IMR-90 (cell line): ENCODE measurements at regions not wholly inside any gene's neighbourhood (a gene's known extent, or its start where the extent isn't known, plus 50 kb on each side); places are given as distances from the start of the nearest gene placed in this dataset.

ENCODE experiments used
- ATAC-seq: fragments of 200-7000 bp; cut with Tn5 transposase; 2 replicates; pipeline ENCODE4 v1.9.1; 2020; ENCODE audit warnings: low read depth, mild to moderate bottlenecking, moderate library complexity
- BruUV-seq: library from RNA; stranded (reverse); fragments of 400-500 nt; replicated peaks from 2 replicates; lab custom pipeline; 2021; lab: Mats Ljungman, UMichigan
- CTCF ChIA-PET: fragments of 300-600 bp; formaldehyde crosslinking; extraction: SDS; loops from one replicate; lab custom pipeline; 2021; ENCODE audit warnings: antibody characterized with exemption; lab: Yijun Ruan, JAX
- POLR2A ChIA-PET: fragments of 300-600 bp; sonication (Branson Sonifier 250); formaldehyde crosslinking; loops from one replicate; lab custom pipeline; 2022; ENCODE audit warnings: antibody characterized with exemption; ENCODE audit not compliant: unreplicated experiment; lab: Charles Lee
- DNase-seq: peaks from one replicate; pipeline ENCODE4 v3.0.0; 2013
- H2AFZ ChIP-seq: replicated peaks from 2 replicates; pipeline ENCODE3; 2013; ENCODE audit warnings: low read length, mild to moderate bottlenecking; ENCODE audit not compliant: poor library complexity
- H2AK5ac ChIP-seq: 2 replicates; pipeline ENCODE4 v1.6.1; 2013; ENCODE audit warnings: low read depth, low read length, inconsistent platforms
- H2AK9ac ChIP-seq: replicated peaks from 2 replicates; pipeline ENCODE3; 2013; ENCODE audit warnings: mild to moderate bottlenecking, low read depth, low read length, moderate library complexity; ENCODE audit not compliant: poor library complexity
- H2BK120ac ChIP-seq: 2 replicates; pipeline ENCODE4 v1.6.1; 2013; ENCODE audit warnings: low read depth, low read length, inconsistent platforms
- H2BK15ac ChIP-seq: 3 replicates; pipeline ENCODE4 v1.6.1; 2013; ENCODE audit warnings: low read depth, low read length, inconsistent platforms
- H2BK20ac ChIP-seq: 2 replicates; pipeline ENCODE4 v1.6.1; 2013; ENCODE audit warnings: low read depth, mild to moderate bottlenecking, inconsistent platforms, low read length, moderate library complexity
- H2BK5ac ChIP-seq: 2 replicates; pipeline ENCODE4 v1.6.1; 2013; ENCODE audit warnings: mild to moderate bottlenecking, low read depth, low read length, inconsistent platforms; ENCODE audit not compliant: poor library complexity, severe bottlenecking
- H3K14ac ChIP-seq: replicated peaks from 2 replicates; pipeline ENCODE4 v1.6.1; 2013; ENCODE audit warnings: low read depth, low read length, inconsistent platforms
- H3K18ac ChIP-seq: 2 replicates; pipeline ENCODE4 v1.6.1; 2013; ENCODE audit warnings: low read depth, low read length, control low read depth
- H3K23ac ChIP-seq: 2 replicates; pipeline ENCODE4 v1.6.1; 2013; ENCODE audit warnings: low read depth, low read length, inconsistent platforms
- H3K27ac ChIP-seq: 2 replicates; pipeline ENCODE4 v1.5.1; 2013; ENCODE audit warnings: mild to moderate bottlenecking, control low read depth, low read length; ENCODE audit not compliant: insufficient read depth
- H3K27me3 ChIP-seq: 2 replicates; pipeline ENCODE4 v1.6.1; 2013; ENCODE audit warnings: low read length; ENCODE audit not compliant: control insufficient read depth, insufficient read depth
- H3K36me3 ChIP-seq: 2 replicates; pipeline ENCODE4 v1.6.1; 2013; ENCODE audit warnings: low read length, mixed read lengths; ENCODE audit not compliant: control insufficient read depth, insufficient read depth
- H3K4ac ChIP-seq: 2 replicates; pipeline ENCODE4 v1.6.1; 2013; ENCODE audit warnings: low read depth, low read length, inconsistent platforms
- H3K4me1 ChIP-seq: 2 replicates; pipeline ENCODE4 v1.6.1; 2013; ENCODE audit warnings: low read length, mixed read lengths; ENCODE audit not compliant: control insufficient read depth, insufficient read depth
- H3K4me2 ChIP-seq: 2 replicates; pipeline ENCODE4 v1.6.1; 2013; ENCODE audit warnings: low read depth, mild to moderate bottlenecking, control low read depth, low read length, moderate library complexity
- H3K4me3 ChIP-seq: 2 replicates; pipeline ENCODE4 v1.5.1; 2013; ENCODE audit warnings: low read depth, mild to moderate bottlenecking, control low read depth, low read length, moderate library complexity; ENCODE audit not compliant: insufficient read depth
- H3K56ac ChIP-seq: 2 replicates; pipeline ENCODE4 v1.6.1; 2013; ENCODE audit warnings: low read length, inconsistent platforms; ENCODE audit not compliant: insufficient read depth; ENCODE audit errors: extremely low read depth
- H3K79me1 ChIP-seq, 2 experiments: 2 replicates each; pipeline ENCODE4 v1.6.1; 2013; ENCODE audit warnings: low read length in 2 of 2, inconsistent platforms in 1 of 2, low read depth in 1 of 2
- H3K9ac ChIP-seq: 2 replicates; pipeline ENCODE4 v1.6.1; 2013; ENCODE audit warnings: low read depth, low read length, control low read depth
- H3K9me1 ChIP-seq: 2 replicates; pipeline ENCODE4 v1.6.1; 2013; ENCODE audit warnings: low read length, inconsistent platforms; ENCODE audit not compliant: insufficient read depth
- H3K9me3 ChIP-seq: 2 replicates; pipeline ENCODE4 v1.6.1; 2013; ENCODE audit warnings: low read length; ENCODE audit not compliant: control insufficient read depth, insufficient read depth
- H4K20me1 ChIP-seq: 2 replicates; pipeline ENCODE4 v1.6.1; 2013; ENCODE audit warnings: low read length, inconsistent platforms; ENCODE audit not compliant: insufficient read depth
- H4K5ac ChIP-seq: 2 replicates; pipeline ENCODE4 v1.6.1; 2013; ENCODE audit warnings: mild to moderate bottlenecking, low read depth, low read length, control low read depth
- H4K8ac ChIP-seq, 2 experiments: 2 replicates each; pipeline ENCODE4 v1.6.1; 2013; ENCODE audit warnings: low read depth in 2 of 2, low read length in 2 of 2, control low read depth in 1 of 2, inconsistent platforms in 1 of 2
- H4K91ac ChIP-seq: 2 replicates; pipeline ENCODE4 v1.6.1; 2013; ENCODE audit warnings: low read depth, low read length, inconsistent platforms; ENCODE audit not compliant: insufficient read depth
- CEBPB ChIP-seq: IDR thresholded peaks from 2 replicates; pipeline ENCODE4 v1.6.1; 2012; ENCODE audit warnings: low read depth, low read length, improper control_type of control experiment
- RCOR1 ChIP-seq: IDR thresholded peaks from 2 replicates; pipeline ENCODE4 v1.6.1; 2012; ENCODE audit warnings: mild to moderate bottlenecking, low read length, improper control_type of control experiment; ENCODE audit not compliant: insufficient replicate concordance
- WGBS, 2 experiments: methylation state at CpG; one replicate each; pipeline versions ENCODE4 v1.1.5 to v1.1.7; 2013; ENCODE audit warnings: missing lambda C conversion rate in 2 of 2; ENCODE audit not compliant: insufficient read length in 1 of 2; ENCODE audit errors: extremely low coverage in 2 of 2; 5-methylcytosine and 5-hydroxymethylcytosine counted together
- dilution Hi-C: fragments of 300-500 bp; cut with HindIII; formaldehyde crosslinking; loops from one replicate; pipeline ENCODE4 v1.14.3; 2018; ENCODE audit warnings: low sequenced_read_pairs; ENCODE audit not compliant: unreplicated experiment
- in situ Hi-C: fragments of 300-500 bp; cut with MboI; formaldehyde crosslinking; loops from 3 replicates; pipeline ENCODE4 v1.14.3; 2019; ENCODE audit warnings: low sequenced_read_pairs, inconsistent platforms, mixed read lengths
- intact Hi-C: fragments of 100-400 bp; cut with micrococcal nuclease; formaldehyde crosslinking; loops from 2 replicates; pipeline ENCODE4 v1.10.0; 2022
- TF ChIP-seq, protein P1 (sequence below): conservative IDR thresholded peaks from 2 replicates; pipeline ENCODE4 v1.5.1; 2012; ENCODE audit warnings: mild to moderate bottlenecking, low read depth, low read length, improper control_type of control experiment

DNA sequence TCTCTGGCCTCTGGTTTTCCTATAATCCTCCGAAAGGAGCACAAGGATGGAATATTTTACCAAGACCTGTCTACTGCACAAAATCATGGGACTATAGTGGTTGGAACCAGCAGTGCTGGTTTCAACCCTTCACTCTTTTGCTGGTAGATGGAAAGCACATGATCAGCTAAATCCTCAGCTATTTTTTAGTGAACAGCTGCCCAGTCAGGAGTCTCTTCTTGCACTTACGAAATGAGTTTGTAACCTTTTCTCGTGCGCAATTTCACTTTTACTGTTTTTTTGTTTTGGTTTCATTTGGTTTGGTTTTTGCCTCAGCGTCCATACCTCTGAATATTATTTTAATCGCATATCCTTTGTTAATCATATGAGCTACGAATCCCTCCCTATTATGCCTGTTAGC lies 418.5 kb upstream of the CPEB2 start:
- ATAC-seq: no peak
- no TSS peak for BruUV-seq
- H4K91ac ChIP-seq: no peak overlapping the region

More for the DNA sequence above, 418.5 kb upstream of the CPEB2 start:
- peaks cover 3% of the 10 kb centered on the region for H3K9me3 ChIP-seq
- no peak overlapping the region for H2AFZ ChIP-seq
- no peak overlapping the region for H3K4me2 ChIP-seq
- H2BK5ac ChIP-seq: no peak overlapping the region
- in situ Hi-C loops: no loop called here
- no peak overlapping the region for H4K8ac ChIP-seq
- dilution Hi-C loops: no loop called here
- POLR2A ChIA-PET: no interaction called here
- no peaks in the 10 kb centered on the region for H3K27me3 ChIP-seq
- no peak overlapping the region for H3K56ac ChIP-seq
- intact Hi-C loops: no loop called here
- no peak for DNase-seq
- no CpG with 5 or more reads among the region's 7 CpGs for WGBS, 2 experiments
- no peak overlapping the region for H3K27ac ChIP-seq
- H2BK20ac ChIP-seq: no peak overlapping the region
- no peak overlapping the region for H3K14ac ChIP-seq
- no peak overlapping the region for H3K9ac ChIP-seq
- H2BK15ac ChIP-seq: no peak overlapping the region
- H3K9me1 ChIP-seq: no peaks in the 10 kb centered on the region
- no peaks in the 10 kb centered on the region for H3K79me1 ChIP-seq
- no peak overlapping the region for H4K5ac ChIP-seq
- CTCF ChIA-PET: no interaction called here
- no peak overlapping the region for H2AK9ac ChIP-seq
- no peaks in the 10 kb centered on the region for H4K20me1 ChIP-seq
- H3K4me3 ChIP-seq: no peak overlapping the region
- H3K36me3 ChIP-seq: no peaks in the 10 kb centered on the region
- no peak overlapping the region for H3K23ac ChIP-seq
- H3K4me1 ChIP-seq: no peaks in the 10 kb centered on the region
- TF ChIP-seq RCOR1 (no peak), CEBPB (no peak)
- TF ChIP-seq, protein P1, sequence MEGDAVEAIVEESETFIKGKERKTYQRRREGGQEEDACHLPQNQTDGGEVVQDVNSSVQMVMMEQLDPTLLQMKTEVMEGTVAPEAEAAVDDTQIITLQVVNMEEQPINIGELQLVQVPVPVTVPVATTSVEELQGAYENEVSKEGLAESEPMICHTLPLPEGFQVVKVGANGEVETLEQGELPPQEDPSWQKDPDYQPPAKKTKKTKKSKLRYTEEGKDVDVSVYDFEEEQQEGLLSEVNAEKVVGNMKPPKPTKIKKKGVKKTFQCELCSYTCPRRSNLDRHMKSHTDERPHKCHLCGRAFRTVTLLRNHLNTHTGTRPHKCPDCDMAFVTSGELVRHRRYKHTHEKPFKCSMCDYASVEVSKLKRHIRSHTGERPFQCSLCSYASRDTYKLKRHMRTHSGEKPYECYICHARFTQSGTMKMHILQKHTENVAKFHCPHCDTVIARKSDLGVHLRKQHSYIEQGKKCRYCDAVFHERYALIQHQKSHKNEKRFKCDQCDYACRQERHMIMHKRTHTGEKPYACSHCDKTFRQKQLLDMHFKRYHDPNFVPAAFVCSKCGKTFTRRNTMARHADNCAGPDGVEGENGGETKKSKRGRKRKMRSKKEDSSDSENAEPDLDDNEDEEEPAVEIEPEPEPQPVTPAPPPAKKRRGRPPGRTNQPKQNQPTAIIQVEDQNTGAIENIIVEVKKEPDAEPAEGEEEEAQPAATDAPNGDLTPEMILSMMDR: no peak
- no peak overlapping the region for H3K18ac ChIP-seq
- no peak overlapping the region for H3K4ac ChIP-seq
- H2AK5ac ChIP-seq: no peak overlapping the region
- no peak overlapping the region for H2BK120ac ChIP-seq
